Esophagus squamous epithelium (tissue), 4 donors: ENCODE measurements at regions not wholly inside any gene's neighbourhood (a gene's known extent, or its start where the extent isn't known, plus 50 kb on each side); places are given as distances from the start of the nearest gene placed in this dataset.

Experiments used
- CTCF ChIP-seq, 6 experiments: fragments of 450-650 bp in 4 of 6; fragments of 200-600 bp in 2 of 6; sonication (generic) in 2 of 6; IDR thresholded peaks; one replicate each; pipeline ENCODE4 v1.5.1; 2016 to 2019; ENCODE audit warnings: antibody characterized with exemption in 6 of 6, mild to moderate bottlenecking in 4 of 6, moderate library complexity in 4 of 6
- POLR2A ChIP-seq, 4 donors: fragments of 450-650 bp; IDR thresholded peaks; one replicate each; pipeline ENCODE4 v1.6.1; 2017; ENCODE audit warnings: antibody characterized with exemption in 4 of 4, mild to moderate bottlenecking in 4 of 4, moderate library complexity in 3 of 4

GRCh38 chr5:153879596-153879995, 159.1 kb downstream of the FAM114A2 start:
- TF ChIP-seq CTCF (IDR thresholded peaks at IDR 0.05) (no peak), POLR2A (IDR thresholded peaks at IDR 0.05) (no peak)
